ENCODE measurements at regions not wholly inside any gene's neighbourhood (a gene's known extent, or its start where the extent isn't known, plus 50 kb on each side); places are given as distances from the start of the nearest gene placed in this dataset.

- TF ChIP-seq POLR2AphosphoS5 (IDR thresholded peaks at IDR 0.05) (no peak), CTCF (IDR thresholded peaks at IDR 0.05) (no peak), POLR2A (IDR thresholded peaks at IDR 0.05) (no peak)
Measured at GRCh38 chr2:173763641-173764040, 201.5 kb downstream of the SP3 start.
